Type B pancreatic cell (in vitro differentiated cells): ENCODE measurements at regions not wholly inside any gene's neighbourhood (a gene's known extent, or its start where the extent isn't known, plus 50 kb on each side); places are given as distances from the start of the nearest gene placed in this dataset.
"Not testable (repeated sequence)": the region's sequence is repeated elsewhere in the genome, so short reads cannot be mapped to it uniquely, and the experiment has no call there.

Source experiments
- DNase-seq: peaks from one replicate; pipeline ENCODE4 v3.0.0; 2021; ENCODE audit warnings: mixed read lengths; ENCODE audit not compliant: unreplicated experiment; ENCODE audit errors: extremely low spot score
- H3K27ac Mint-ChIP-seq: 2 replicates; pipeline ENCODE4 v1.8.0; 2021; ENCODE audit warnings: mild to moderate bottlenecking, mixed read lengths
- H3K27me3 Mint-ChIP-seq: 2 replicates; pipeline ENCODE4 v1.8.0; 2021; ENCODE audit warnings: mixed read lengths
- H3K36me3 Mint-ChIP-seq: 2 replicates; pipeline ENCODE4 v1.8.0; 2021; ENCODE audit warnings: mixed read lengths
- H3K4me1 Mint-ChIP-seq: one replicate; pipeline ENCODE4 v1.8.0; 2021; ENCODE audit warnings: mixed read lengths; ENCODE audit not compliant: unreplicated experiment
- H3K4me3 Mint-ChIP-seq: 2 replicates; pipeline ENCODE4 v1.8.0; 2021; ENCODE audit warnings: mild to moderate bottlenecking, mixed read lengths
- H3K9me3 Mint-ChIP-seq: 2 replicates; pipeline ENCODE4 v1.8.0; 2021; ENCODE audit warnings: mixed read lengths
- TF ChIP-seq, protein P1 (sequence below): fragments of 200-600 bp; sonication (generic); conservative IDR thresholded peaks from 2 replicates; pipeline ENCODE4 v1.5.0; 2021; ENCODE audit warnings: antibody characterized with exemption, mild to moderate bottlenecking

- Mint-ChIP-seq H3K27ac (no peak overlapping the region), H3K9me3 (peaks cover 3% of the 10 kb centered on the region), H3K4me1 (no peaks in the 10 kb centered on the region), H3K4me3 (no peak overlapping the region), H3K27me3 (no peaks in the 10 kb centered on the region), H3K36me3 (no peaks in the 10 kb centered on the region)
- no peak for DNase-seq
- TF ChIP-seq, protein P1, sequence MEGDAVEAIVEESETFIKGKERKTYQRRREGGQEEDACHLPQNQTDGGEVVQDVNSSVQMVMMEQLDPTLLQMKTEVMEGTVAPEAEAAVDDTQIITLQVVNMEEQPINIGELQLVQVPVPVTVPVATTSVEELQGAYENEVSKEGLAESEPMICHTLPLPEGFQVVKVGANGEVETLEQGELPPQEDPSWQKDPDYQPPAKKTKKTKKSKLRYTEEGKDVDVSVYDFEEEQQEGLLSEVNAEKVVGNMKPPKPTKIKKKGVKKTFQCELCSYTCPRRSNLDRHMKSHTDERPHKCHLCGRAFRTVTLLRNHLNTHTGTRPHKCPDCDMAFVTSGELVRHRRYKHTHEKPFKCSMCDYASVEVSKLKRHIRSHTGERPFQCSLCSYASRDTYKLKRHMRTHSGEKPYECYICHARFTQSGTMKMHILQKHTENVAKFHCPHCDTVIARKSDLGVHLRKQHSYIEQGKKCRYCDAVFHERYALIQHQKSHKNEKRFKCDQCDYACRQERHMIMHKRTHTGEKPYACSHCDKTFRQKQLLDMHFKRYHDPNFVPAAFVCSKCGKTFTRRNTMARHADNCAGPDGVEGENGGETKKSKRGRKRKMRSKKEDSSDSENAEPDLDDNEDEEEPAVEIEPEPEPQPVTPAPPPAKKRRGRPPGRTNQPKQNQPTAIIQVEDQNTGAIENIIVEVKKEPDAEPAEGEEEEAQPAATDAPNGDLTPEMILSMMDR, result no peak
Observed at GRCh38 chr7:10648289-10648688, 325.4 kb upstream of the PHF14 start.

DNA sequence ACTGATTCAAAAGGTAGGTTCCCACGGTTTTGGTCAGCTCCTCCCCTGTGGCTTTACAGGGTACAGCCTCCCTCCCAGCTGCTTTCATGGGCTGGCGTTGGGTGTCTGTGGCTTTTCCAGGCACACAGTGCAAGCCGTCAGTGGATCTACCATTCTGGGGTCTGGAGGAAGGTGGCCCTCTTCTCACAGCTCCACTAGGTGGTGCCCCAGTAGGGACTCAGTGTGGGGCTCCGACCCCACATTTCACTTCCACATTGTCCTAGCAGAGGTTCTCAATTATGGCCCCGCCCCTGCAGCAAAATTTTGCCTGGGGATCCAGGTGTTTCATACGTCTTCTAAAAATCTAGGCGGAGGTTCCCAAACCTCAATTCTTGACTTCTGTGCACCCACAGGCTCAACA lies 324.6 kb upstream of the PHF14 start:
- not testable (repeated sequence) for H3K9me3 Mint-ChIP-seq, DNase-seq, H3K27ac Mint-ChIP-seq, H3K4me3 Mint-ChIP-seq, H3K27me3 Mint-ChIP-seq, H3K36me3 Mint-ChIP-seq, H3K4me1 Mint-ChIP-seq

DNA sequence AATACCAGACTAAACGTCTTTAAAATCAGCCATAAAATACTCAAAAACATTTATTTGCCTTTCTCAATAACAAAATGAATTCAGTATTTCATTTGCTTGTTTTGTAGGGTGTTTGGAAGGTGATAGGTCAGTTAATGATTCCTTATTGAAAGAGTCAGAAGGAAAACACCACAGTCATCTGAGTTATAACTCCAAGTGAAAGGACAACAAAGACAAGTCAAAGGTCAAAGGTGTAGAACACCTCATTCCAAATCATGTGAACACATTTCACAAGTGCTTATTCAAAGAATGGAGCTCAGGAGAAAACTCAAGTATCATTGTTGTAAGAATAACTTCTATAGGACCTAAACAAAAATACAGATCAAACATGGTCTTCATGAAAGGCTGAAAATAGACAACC lies 318.6 kb upstream of the PHF14 start:
- TF ChIP-seq, protein P1, result no peak
- Mint-ChIP-seq H3K27ac (no peak overlapping the region), H3K27me3 (no peaks in the 10 kb centered on the region), H3K36me3 (no peaks in the 10 kb centered on the region), H3K4me3 (no peak overlapping the region), H3K4me1 (no peaks in the 10 kb centered on the region), H3K9me3 (no peaks in the 10 kb centered on the region)
- no peak for DNase-seq

DNA sequence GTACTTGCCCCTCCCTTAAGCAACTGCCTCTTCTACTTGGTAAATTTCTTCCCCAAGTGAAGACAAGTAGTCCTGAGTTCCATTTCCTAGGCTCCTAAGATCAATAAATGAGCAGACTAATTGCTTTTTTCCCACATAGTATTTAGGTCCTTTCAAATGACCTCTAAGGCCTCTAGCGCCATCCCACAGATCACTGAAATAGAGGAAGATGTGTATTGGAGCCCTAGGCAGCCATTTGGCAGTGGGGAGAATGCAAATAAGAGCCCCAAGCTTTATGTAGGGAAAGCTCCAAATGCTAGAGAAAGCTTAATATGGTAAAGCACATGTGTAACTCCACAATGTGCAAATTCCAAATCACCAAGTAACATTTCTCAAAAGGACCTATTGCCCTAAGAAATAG lies 316.5 kb upstream of the PHF14 start:
- TF ChIP-seq, protein P1, result no peak
- Mint-ChIP-seq H3K36me3 (no peaks in the 10 kb centered on the region), H3K4me3 (no peak overlapping the region), H3K27me3 (no peaks in the 10 kb centered on the region), H3K4me1 (no peaks in the 10 kb centered on the region), H3K9me3 (no peaks in the 10 kb centered on the region), H3K27ac (no peak overlapping the region)
- no peak for DNase-seq

- Mint-ChIP-seq H3K4me3 (no peak overlapping the region), H3K27ac (no peak overlapping the region), H3K9me3 (no peaks in the 10 kb centered on the region), H3K27me3 (no peaks in the 10 kb centered on the region), H3K4me1 (no peaks in the 10 kb centered on the region), H3K36me3 (no peaks in the 10 kb centered on the region)
- TF ChIP-seq, protein P1, result no peak
- DNase-seq, result no peak
Observed at GRCh38 chr7:10657837-10658236, 315.8 kb upstream of the PHF14 start.

- H3K27ac Mint-ChIP-seq, result no peak overlapping the region
- no peaks in the 10 kb centered on the region for H3K27me3 Mint-ChIP-seq
Observed at GRCh38 chr7:10662491-10662890, 311.2 kb upstream of the PHF14 start.

More at GRCh38 chr7:10662491-10662890, 311.2 kb upstream of the PHF14 start:
- Mint-ChIP-seq H3K4me1 (no peaks in the 10 kb centered on the region), H3K9me3 (no peaks in the 10 kb centered on the region), H3K36me3 (no peaks in the 10 kb centered on the region), H3K4me3 (no peak overlapping the region)
- TF ChIP-seq, protein P1, result no peak
- no peak for DNase-seq
